ENCODE measurements at regions not wholly inside any gene's neighbourhood (a gene's known extent, or its start where the extent isn't known, plus 50 kb on each side); places are given as distances from the start of the nearest gene placed in this dataset.

DNA sequence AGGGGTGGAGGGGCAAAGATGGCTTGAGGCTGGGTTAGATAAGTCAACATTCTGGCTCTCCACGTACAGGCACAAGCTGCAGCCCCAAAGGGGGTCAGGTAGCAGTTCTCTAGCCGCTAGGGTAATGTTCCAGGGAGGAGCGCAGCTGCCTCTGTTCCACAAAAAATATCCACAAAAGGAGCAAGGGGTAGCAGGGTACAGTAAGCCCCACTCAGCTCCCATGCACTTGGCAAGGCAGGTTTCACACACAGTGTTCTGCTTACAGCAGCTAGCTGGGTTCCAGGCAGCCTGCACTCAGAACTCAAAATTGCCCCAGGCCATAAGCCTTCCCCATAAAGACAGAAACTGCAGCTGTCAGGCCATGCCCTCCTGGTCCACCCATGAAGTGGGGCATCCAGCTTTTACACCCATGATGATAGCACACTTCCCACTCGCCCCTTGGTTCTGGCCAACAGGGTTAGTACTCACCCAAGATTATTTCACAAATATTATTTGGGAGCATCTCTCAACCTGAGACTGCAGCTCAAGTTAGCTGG, 130.0 kb downstream of the CYSLTR2 start:
- no peak for ATAC-seq

DNA sequence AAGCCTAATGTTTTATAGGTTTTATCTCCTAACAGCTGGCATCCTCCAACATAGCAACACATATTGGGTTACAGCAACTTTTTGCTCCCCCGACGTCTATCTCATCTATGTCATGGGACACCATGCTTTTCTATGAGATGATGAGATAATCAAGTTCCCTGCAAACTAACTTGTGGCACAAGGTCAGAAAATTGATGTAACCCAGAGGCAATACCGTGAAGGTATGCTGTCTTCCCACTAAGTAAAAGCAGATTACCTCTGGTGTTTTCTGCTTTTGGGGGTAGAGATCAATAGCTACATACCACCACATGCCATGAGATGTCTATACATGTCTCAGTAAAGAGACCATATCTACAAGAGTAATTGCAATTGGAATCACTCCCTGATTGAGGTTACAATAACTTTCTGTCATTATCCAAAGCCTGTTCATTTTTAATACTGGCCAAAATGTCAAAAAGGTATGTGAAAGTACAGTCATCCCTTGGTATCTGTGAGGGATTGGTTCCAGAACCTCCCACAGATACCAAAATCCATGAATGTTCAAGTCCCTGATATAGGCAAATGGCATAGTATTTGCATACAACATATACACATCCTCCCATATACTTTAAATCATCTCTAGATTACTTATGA, 131.3 kb downstream of the CYSLTR2 start:
- Histone ChIP-seq H3K27me3 (ENCODE audit: insufficient read depth) (no peaks in the 10 kb centered on the region), H3K27ac (ENCODE audit: low read depth) (no peak overlapping the region), H3K36me3 (ENCODE audit: insufficient read depth) (no peaks in the 10 kb centered on the region), H3K9me2 (ENCODE audit: insufficient read depth) (no peaks in the 10 kb centered on the region), H3K4me1 (ENCODE audit: insufficient read depth) (no peaks in the 10 kb centered on the region), H3K79me2 (replicated peaks; ENCODE audit: insufficient read depth) (no peaks in the 10 kb centered on the region), H3K4me3 (no peak overlapping the region), H3F3A (replicated peaks; ENCODE audit: low read depth) (no peaks in the 10 kb centered on the region), H2AFZ (no peak overlapping the region), H3K4me2 (no peak overlapping the region), H4K20me1 (replicated peaks; ENCODE audit: insufficient read depth) (no peaks in the 10 kb centered on the region)
- ATAC-seq, result no peak
- TF ChIP-seq, protein P1, sequence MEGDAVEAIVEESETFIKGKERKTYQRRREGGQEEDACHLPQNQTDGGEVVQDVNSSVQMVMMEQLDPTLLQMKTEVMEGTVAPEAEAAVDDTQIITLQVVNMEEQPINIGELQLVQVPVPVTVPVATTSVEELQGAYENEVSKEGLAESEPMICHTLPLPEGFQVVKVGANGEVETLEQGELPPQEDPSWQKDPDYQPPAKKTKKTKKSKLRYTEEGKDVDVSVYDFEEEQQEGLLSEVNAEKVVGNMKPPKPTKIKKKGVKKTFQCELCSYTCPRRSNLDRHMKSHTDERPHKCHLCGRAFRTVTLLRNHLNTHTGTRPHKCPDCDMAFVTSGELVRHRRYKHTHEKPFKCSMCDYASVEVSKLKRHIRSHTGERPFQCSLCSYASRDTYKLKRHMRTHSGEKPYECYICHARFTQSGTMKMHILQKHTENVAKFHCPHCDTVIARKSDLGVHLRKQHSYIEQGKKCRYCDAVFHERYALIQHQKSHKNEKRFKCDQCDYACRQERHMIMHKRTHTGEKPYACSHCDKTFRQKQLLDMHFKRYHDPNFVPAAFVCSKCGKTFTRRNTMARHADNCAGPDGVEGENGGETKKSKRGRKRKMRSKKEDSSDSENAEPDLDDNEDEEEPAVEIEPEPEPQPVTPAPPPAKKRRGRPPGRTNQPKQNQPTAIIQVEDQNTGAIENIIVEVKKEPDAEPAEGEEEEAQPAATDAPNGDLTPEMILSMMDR (conservative IDR thresholded peaks at IDR 0.05; ENCODE audit: low read depth in 2 of 2), result no peak
- TF ChIP-seq EZH2phosphoT487 (IDR thresholded peaks at IDR 0.05; ENCODE audit: unreplicated experiment), result no peak
- TF ChIP-seq ETS1 (IDR thresholded peaks at IDR 0.05), result no peak
- TF ChIP-seq ZNF114 (CRISPR knock-in tag; IDR thresholded peaks at IDR 0.05), result no peak
- no peak for TF ChIP-seq JUNB (IDR thresholded peaks at IDR 0.05; ENCODE audit: unreplicated experiment)
- H3K4me3 Mint-ChIP-seq, result no peak overlapping the region
- H3K9me3 Mint-ChIP-seq, result peaks cover 26% of the 10 kb centered on the region
- H3K27me3 Mint-ChIP-seq (ENCODE audit: insufficient read depth, low read depth, poor library complexity), result no peaks in the 10 kb centered on the region
- no peak overlapping the region for H3K27ac Mint-ChIP-seq
- peaks cover 2% of the 10 kb centered on the region; the same call in 2 of the 3 replicates for H3K36me3 Mint-ChIP-seq (ENCODE audit: low read depth)
- no peaks in the 10 kb centered on the region for H3K4me1 Mint-ChIP-seq
- DNase-seq (ENCODE audit: low spot score), result no peak

More for the DNA sequence above, 130.0 kb downstream of the CYSLTR2 start:
- no peaks in the 10 kb centered on the region for H3K27me3 Mint-ChIP-seq (ENCODE audit: insufficient read depth, low read depth, poor library complexity)
- Histone ChIP-seq H2AFZ (no peak overlapping the region), H3K36me3 (ENCODE audit: insufficient read depth) (no peaks in the 10 kb centered on the region), H3K9me2 (ENCODE audit: insufficient read depth) (no peaks in the 10 kb centered on the region), H3K27me3 (ENCODE audit: insufficient read depth) (no peaks in the 10 kb centered on the region), H3K4me2 (no peak overlapping the region), H3K4me1 (ENCODE audit: insufficient read depth) (no peaks in the 10 kb centered on the region), H3K79me2 (replicated peaks; ENCODE audit: insufficient read depth) (no peaks in the 10 kb centered on the region), H3F3A (replicated peaks; ENCODE audit: low read depth) (no peaks in the 10 kb centered on the region), H3K27ac (ENCODE audit: low read depth) (no peak overlapping the region), H3K4me3 (no peak overlapping the region), H4K20me1 (replicated peaks; ENCODE audit: insufficient read depth) (no peaks in the 10 kb centered on the region)
- no peaks in the 10 kb centered on the region for H3K4me1 Mint-ChIP-seq
- no peak for DNase-seq (ENCODE audit: low spot score)
- H3K4me3 Mint-ChIP-seq, result no peak overlapping the region
- peaks cover 2% of the 10 kb centered on the region; the same call in 2 of the 3 replicates for H3K36me3 Mint-ChIP-seq (ENCODE audit: low read depth)
- no peak overlapping the region for H3K27ac Mint-ChIP-seq
- peaks cover 31% of the 10 kb centered on the region for H3K9me3 Mint-ChIP-seq
- no peak for TF ChIP-seq NANOG (IDR thresholded peaks at IDR 0.05; ENCODE audit: borderline replicate concordance)
- TF ChIP-seq EZH2 (IDR thresholded peaks at IDR 0.05; ENCODE audit: low read depth, unreplicated experiment), result no peak
- TF ChIP-seq, protein P1 (conservative IDR thresholded peaks at IDR 0.05; ENCODE audit: low read depth in 2 of 2), result no peak
- TF ChIP-seq EZH2phosphoT487 (IDR thresholded peaks at IDR 0.05; ENCODE audit: unreplicated experiment), result no peak
